ENCODE measurements at regions not wholly inside any gene's neighbourhood (a gene's known extent, or its start where the extent isn't known, plus 50 kb on each side); places are given as distances from the start of the nearest gene placed in this dataset.

- Histone ChIP-seq H3K36me3 (no peaks in the 10 kb centered on the region), H3K4me1 (ENCODE audit: insufficient read depth) (no peaks in the 10 kb centered on the region), H3K4me3 (no peak overlapping the region), H3K9me3 (no peaks in the 10 kb centered on the region), H3K27ac (no peak overlapping the region), H3K27me3 (no peaks in the 10 kb centered on the region)
- no peak for TF ChIP-seq CTCF (IDR thresholded peaks at IDR 0.05)
- TF ChIP-seq EP300 (IDR thresholded peaks at IDR 0.05): no peak
- no peak for TF ChIP-seq POLR2A (IDR thresholded peaks at IDR 0.05)
- DNase-seq: no peak
- 77 to 86% (median 78%) methylated on average over 1 of the region's 1 CpG for WGBS, 3 donors
- intact Hi-C loops (cut with DNase I): no loop called here
Observed at GRCh38 chr2:49251766-49252165, 97.5 kb upstream of the FSHR start.

- no peak for DNase-seq
- Histone ChIP-seq H3K36me3 (no peaks in the 10 kb centered on the region), H3K4me3 (no peak overlapping the region), H3K27me3 (no peaks in the 10 kb centered on the region), H3K9me3 (no peaks in the 10 kb centered on the region), H3K27ac (no peak overlapping the region), H3K4me1 (ENCODE audit: insufficient read depth) (no peaks in the 10 kb centered on the region)
- 81 to 94% (median 83%) methylated on average over 5 of the region's 5 CpGs for WGBS, 3 donors
- TF ChIP-seq EP300 (IDR thresholded peaks at IDR 0.05) (no peak), POLR2A (IDR thresholded peaks at IDR 0.05) (no peak), CTCF (IDR thresholded peaks at IDR 0.05) (no peak)
- intact Hi-C loops (cut with DNase I): no loop called here
Observed at GRCh38 chr2:49251251-49251650, 96.9 kb upstream of the FSHR start.

- Histone ChIP-seq H3K4me3 (no peak overlapping the region), H3K4me1 (ENCODE audit: insufficient read depth) (no peaks in the 10 kb centered on the region), H3K36me3 (no peaks in the 10 kb centered on the region), H3K9me3 (no peaks in the 10 kb centered on the region), H3K27ac (no peak overlapping the region), H3K27me3 (no peaks in the 10 kb centered on the region)
- no peak for TF ChIP-seq POLR2A (IDR thresholded peaks at IDR 0.05)
- no peak for TF ChIP-seq EP300 (IDR thresholded peaks at IDR 0.05)
- no peak for TF ChIP-seq CTCF (IDR thresholded peaks at IDR 0.05)
- no peak for DNase-seq
- WGBS, 3 donors: 76 to 81% (median 78%) methylated on average over 1 of the region's 1 CpG
- intact Hi-C loops (cut with DNase I): no loop called here
Observed at GRCh38 chr2:49248506-49248905, 94.2 kb upstream of the FSHR start.

- no peaks in the 10 kb centered on the region for H3K36me3 ChIP-seq
- no peaks in the 10 kb centered on the region for H3K4me1 ChIP-seq (ENCODE audit: insufficient read depth)
- TF ChIP-seq EP300 (IDR thresholded peaks at IDR 0.05) (no peak), POLR2A (IDR thresholded peaks at IDR 0.05) (no peak), CTCF (IDR thresholded peaks at IDR 0.05) (no peak)
- no peak overlapping the region for H3K27ac ChIP-seq
- no peaks in the 10 kb centered on the region for H3K27me3 ChIP-seq
- no peak for DNase-seq
- no peak overlapping the region for H3K4me3 ChIP-seq
- H3K9me3 ChIP-seq: no peaks in the 10 kb centered on the region
- intact Hi-C loops (cut with DNase I): no loop called here
Observed at GRCh38 chr2:49241991-49242390, 87.7 kb upstream of the FSHR start.

- H3K4me3 ChIP-seq: no peak overlapping the region
- no peaks in the 10 kb centered on the region for H3K4me1 ChIP-seq (ENCODE audit: insufficient read depth)
- TF ChIP-seq POLR2A (IDR thresholded peaks at IDR 0.05) (no peak), EP300 (IDR thresholded peaks at IDR 0.05) (no peak), CTCF (IDR thresholded peaks at IDR 0.05) (no peak)
- intact Hi-C loops (cut with DNase I): no loop called here
- DNase-seq: no peak
- H3K27ac ChIP-seq: no peak overlapping the region
- H3K36me3 ChIP-seq: no peaks in the 10 kb centered on the region
- no peaks in the 10 kb centered on the region for H3K27me3 ChIP-seq
- no peaks in the 10 kb centered on the region for H3K9me3 ChIP-seq
Observed at GRCh38 chr2:49241501-49241900, 87.2 kb upstream of the FSHR start.

Data from ovary (tissue), 7 donors.